Astrocyte (in vitro differentiated cells and primary cell): ENCODE measurements at regions not wholly inside any gene's neighbourhood (a gene's known extent, or its start where the extent isn't known, plus 50 kb on each side); places are given as distances from the start of the nearest gene placed in this dataset.

Experiments
- DNase-seq: peaks from one replicate; pipeline ENCODE4 v3.0.0-alpha.2; 2010; ENCODE audit warnings: low read depth
- FAIRE-seq: peaks from 2 replicates; lab custom pipeline; 2011; peaks lifted over from hg19 to GRCh38; lab: Jason Lieb, UNC
- H2AFZ ChIP-seq: 2 replicates; pipeline ENCODE4 v1.6.0; 2012; ENCODE audit warnings: low read depth, low read length, inconsistent platforms
- H3K27ac ChIP-seq: 2 replicates; pipeline ENCODE4 v1.5.1; 2011; ENCODE audit warnings: low read depth, low read length, inconsistent platforms
- H3K27me3 ChIP-seq: 2 replicates; pipeline ENCODE4 v1.6.0; 2011; ENCODE audit warnings: low read length, inconsistent platforms; ENCODE audit not compliant: insufficient read depth
- H3K36me3 ChIP-seq: 2 replicates; pipeline ENCODE4 v1.5.1; 2011; ENCODE audit warnings: low read length, inconsistent platforms; ENCODE audit not compliant: insufficient read depth
- H3K4me1 ChIP-seq: 2 replicates; pipeline ENCODE4 v1.5.1; 2011; ENCODE audit warnings: low read length, inconsistent platforms; ENCODE audit not compliant: insufficient read depth
- H3K4me2 ChIP-seq: 2 replicates; pipeline ENCODE4 v1.6.0; 2012; ENCODE audit warnings: low read length, inconsistent platforms
- H3K4me3 ChIP-seq: 2 replicates; pipeline ENCODE4 v1.5.1; 2011; ENCODE audit warnings: low read depth, mild to moderate bottlenecking, low read length, inconsistent platforms; ENCODE audit not compliant: insufficient read depth
- H3K79me2 ChIP-seq: 2 replicates; pipeline ENCODE4 v1.6.0; 2012; ENCODE audit warnings: mild to moderate bottlenecking, low read length, inconsistent platforms; ENCODE audit not compliant: insufficient read depth
- H3K9ac ChIP-seq: 2 replicates; pipeline ENCODE4 v1.6.0; 2012; ENCODE audit warnings: mild to moderate bottlenecking, low read length, inconsistent platforms
- H3K9me3 ChIP-seq: 2 replicates; pipeline ENCODE4 v1.5.1; 2012; ENCODE audit warnings: low read depth, mild to moderate bottlenecking, low read length, inconsistent platforms; ENCODE audit not compliant: insufficient read depth
- H4K20me1 ChIP-seq: 2 replicates; pipeline ENCODE4 v1.6.0; 2012; ENCODE audit warnings: low read length, inconsistent platforms; ENCODE audit not compliant: insufficient read depth
- H3K27ac Mint-ChIP-seq: one replicate; pipeline ENCODE4 v1.8.0; 2021; ENCODE audit warnings: mild to moderate bottlenecking, mixed read lengths; ENCODE audit not compliant: unreplicated experiment
- H3K27me3 Mint-ChIP-seq: one replicate; pipeline ENCODE4 v1.8.0; 2021; ENCODE audit warnings: low read depth, mixed read lengths; ENCODE audit not compliant: unreplicated experiment
- H3K36me3 Mint-ChIP-seq: one replicate; pipeline ENCODE4 v1.8.0; 2021; ENCODE audit warnings: low read depth, mixed read lengths; ENCODE audit not compliant: unreplicated experiment
- H3K4me1 Mint-ChIP-seq: one replicate; pipeline ENCODE4 v1.8.0; 2021; ENCODE audit warnings: low read depth, mixed read lengths; ENCODE audit not compliant: unreplicated experiment
- H3K4me3 Mint-ChIP-seq: one replicate; pipeline ENCODE4 v1.8.0; 2021; ENCODE audit warnings: mild to moderate bottlenecking, moderate library complexity, mixed read lengths; ENCODE audit not compliant: unreplicated experiment
- H3K9me3 Mint-ChIP-seq: one replicate; pipeline ENCODE4 v1.8.0; 2021; ENCODE audit warnings: mild to moderate bottlenecking, mixed read lengths; ENCODE audit not compliant: unreplicated experiment
- CTCF ChIP-seq: IDR thresholded peaks from 2 replicates; pipeline ENCODE4 v1.5.1; 2011; ENCODE audit warnings: low read depth, mild to moderate bottlenecking, inconsistent platforms, low read length, moderate library complexity; ENCODE audit not compliant: insufficient read depth
- EZH2 ChIP-seq: IDR thresholded peaks from 2 replicates; pipeline ENCODE4 v1.6.1; 2012; ENCODE audit warnings: mild to moderate bottlenecking, low read length, inconsistent platforms; ENCODE audit not compliant: insufficient read depth

- no peak for TF ChIP-seq CTCF
- TF ChIP-seq EZH2 = no peak
- peak overlapping the region; percentile 93 for H3K27ac Mint-ChIP-seq
Measured at GRCh38 chr3:55198554-55198953, 270.7 kb upstream of the LRTM1 start.

GRCh38 chr3:55197021-55197420 is 269.2 kb upstream of the LRTM1 start:
- no peak overlapping the region for H2AFZ ChIP-seq
- Mint-ChIP-seq H3K27ac (peak overlapping the region; percentile 75), H3K9me3 (peaks cover 4% of the 10 kb centered on the region)

More at GRCh38 chr3:55198554-55198953, 270.7 kb upstream of the LRTM1 start:
- Histone ChIP-seq H2AFZ (no peak overlapping the region), H3K4me3 (no peak overlapping the region), H3K79me2 (no peaks in the 10 kb centered on the region), H3K27ac (peak overlapping the region; percentile 94), H3K9ac (peak overlapping the region; percentile 67), H3K36me3 (no peaks in the 10 kb centered on the region), H3K4me1 (peaks cover 40% of the 10 kb centered on the region), H3K4me2 (peak overlapping the region; percentile 21), H3K27me3 (no peaks in the 10 kb centered on the region), H4K20me1 (no peaks in the 10 kb centered on the region), H3K9me3 (no peaks in the 10 kb centered on the region)
- Mint-ChIP-seq H3K4me3 (no peak overlapping the region), H3K36me3 (no peaks in the 10 kb centered on the region), H3K9me3 (peaks cover 4% of the 10 kb centered on the region), H3K4me1 (peaks cover 45% of the 10 kb centered on the region), H3K27me3 (no peaks in the 10 kb centered on the region)
- peak; percentile 99 for DNase-seq
- FAIRE-seq = peak; percentile 99

More at GRCh38 chr3:55197021-55197420, 269.2 kb upstream of the LRTM1 start:
- H3K36me3 ChIP-seq = no peaks in the 10 kb centered on the region
- TF ChIP-seq CTCF (no peak), EZH2 (no peak)
- H3K4me1 ChIP-seq = peaks cover 29% of the 10 kb centered on the region
- Mint-ChIP-seq H3K27me3 (no peaks in the 10 kb centered on the region), H3K4me3 (no peak overlapping the region), H3K36me3 (no peaks in the 10 kb centered on the region), H3K4me1 (peaks cover 35% of the 10 kb centered on the region)
- H3K79me2 ChIP-seq = no peaks in the 10 kb centered on the region
- no peaks in the 10 kb centered on the region for H3K9me3 ChIP-seq
- H3K9ac ChIP-seq = no peak overlapping the region
- H3K27ac ChIP-seq = peak overlapping the region; percentile 20
- no peaks in the 10 kb centered on the region for H3K27me3 ChIP-seq
- no peak overlapping the region for H3K4me2 ChIP-seq
- DNase-seq (no peak), FAIRE-seq (peak; percentile 26)
- no peak overlapping the region for H3K4me3 ChIP-seq
- H4K20me1 ChIP-seq = no peaks in the 10 kb centered on the region
